ENCODE measurements at regions not wholly inside any gene's neighbourhood (a gene's known extent, or its start where the extent isn't known, plus 50 kb on each side); places are given as distances from the start of the nearest gene placed in this dataset.

DNA sequence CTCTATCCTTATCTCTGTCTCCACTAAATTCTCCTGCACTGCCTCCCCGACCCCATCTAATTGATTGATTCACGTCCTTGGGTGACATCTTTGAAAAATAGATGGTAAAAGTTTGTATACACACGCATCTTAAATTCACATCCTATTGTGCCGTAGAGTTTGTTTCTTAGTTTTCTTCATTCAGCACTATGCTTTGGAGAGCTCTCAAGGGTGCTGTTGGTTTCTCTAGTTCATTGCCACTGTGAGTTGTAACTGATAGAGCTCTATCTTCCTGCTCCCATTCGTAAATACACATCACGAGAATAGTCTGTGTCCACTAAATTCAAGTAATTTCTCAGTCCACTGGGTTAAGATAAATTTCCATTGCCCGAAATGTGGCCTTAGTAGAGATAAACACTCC lies 1537.4 kb downstream of the AACS start:
- TF ChIP-seq CTCF (IDR thresholded peaks at IDR 0.05; ENCODE audit: insufficient read depth, low read length, poor library complexity, severe bottlenecking) (no peak), EZH2phosphoT487 (conservative IDR thresholded peaks at IDR 0.05; ENCODE audit: low read length) (no peak)
